Glomerular visceral epithelial cell (primary cell): ENCODE measurements at regions not wholly inside any gene's neighbourhood (a gene's known extent, or its start where the extent isn't known, plus 50 kb on each side); places are given as distances from the start of the nearest gene placed in this dataset.
"Not testable (repeated sequence)": the region's sequence is repeated elsewhere in the genome, so short reads cannot be mapped to it uniquely, and the experiment has no call there.

Source experiments
- DNase-seq: peaks from one replicate; pipeline ENCODE4 v3.0.0-alpha.2; 2016; ENCODE audit errors: extremely low spot score

- no peak for DNase-seq
These were observed 301.8 kb upstream of the MGMT start for GRCh38 chr10:129165076-129165720.

GRCh38 chr10:129165770-129166169 lies 301.3 kb upstream of the MGMT start:
- DNase-seq: no peak

GRCh38 chr10:129168660-129169059 lies 298.4 kb upstream of the MGMT start:
- DNase-seq: no peak

GRCh38 chr10:129169115-129169514 lies 297.9 kb upstream of the MGMT start:
- DNase-seq: no peak

- DNase-seq: no peak
These were observed 296.2 kb upstream of the MGMT start for GRCh38 chr10:129170812-129171211.

GRCh38 chr10:129171812-129172211 lies 295.2 kb upstream of the MGMT start:
- no peak for DNase-seq

GRCh38 chr10:129174232-129175014 lies 292.6 kb upstream of the MGMT start:
- no peak for DNase-seq

GRCh38 chr10:129179245-129179971 lies 287.6 kb upstream of the MGMT start:
- no peak for DNase-seq

GRCh38 chr10:129179972-129180678 lies 286.9 kb upstream of the MGMT start:
- DNase-seq: no peak

- no peak for DNase-seq
These were observed 282.8 kb upstream of the MGMT start for GRCh38 chr10:129184196-129184595.

GRCh38 chr10:129187331-129187730 lies 279.7 kb upstream of the MGMT start:
- no peak for DNase-seq

GRCh38 chr10:129191797-129192196 lies 275.2 kb upstream of the MGMT start:
- no peak for DNase-seq

- DNase-seq: no peak
These were observed 274.5 kb upstream of the MGMT start for GRCh38 chr10:129192344-129193128.

GRCh38 chr10:129193148-129193547 lies 273.9 kb upstream of the MGMT start:
- DNase-seq: no peak

- no peak for DNase-seq
These were observed 272.7 kb upstream of the MGMT start for GRCh38 chr10:129194181-129194870.

GRCh38 chr10:129199826-129200225 lies 267.2 kb upstream of the MGMT start:
- no peak for DNase-seq

- no peak for DNase-seq
These were observed 263.2 kb upstream of the MGMT start for GRCh38 chr10:129203819-129204218.

GRCh38 chr10:129207297-129207696 lies 259.7 kb upstream of the MGMT start:
- DNase-seq: no peak

- DNase-seq: no peak
These were observed 256.2 kb upstream of the MGMT start for GRCh38 chr10:129210876-129211275.

GRCh38 chr10:129213256-129213655 lies 253.8 kb upstream of the MGMT start:
- no peak for DNase-seq

GRCh38 chr10:129213996-129214395 lies 253.0 kb upstream of the MGMT start:
- DNase-seq: not testable (repeated sequence)
